CD4-positive, alpha-beta T cell treated with Interleukin-4 for 1 hour (primary cell): ENCODE measurements at regions not wholly inside any gene's neighbourhood (a gene's known extent, or its start where the extent isn't known, plus 50 kb on each side); places are given as distances from the start of the nearest gene placed in this dataset.

Source experiments
- DNase-seq, 2 donors: peaks; one replicate each; pipeline ENCODE4 v3.0.0-alpha.2; 2020 to 2022

DNA sequence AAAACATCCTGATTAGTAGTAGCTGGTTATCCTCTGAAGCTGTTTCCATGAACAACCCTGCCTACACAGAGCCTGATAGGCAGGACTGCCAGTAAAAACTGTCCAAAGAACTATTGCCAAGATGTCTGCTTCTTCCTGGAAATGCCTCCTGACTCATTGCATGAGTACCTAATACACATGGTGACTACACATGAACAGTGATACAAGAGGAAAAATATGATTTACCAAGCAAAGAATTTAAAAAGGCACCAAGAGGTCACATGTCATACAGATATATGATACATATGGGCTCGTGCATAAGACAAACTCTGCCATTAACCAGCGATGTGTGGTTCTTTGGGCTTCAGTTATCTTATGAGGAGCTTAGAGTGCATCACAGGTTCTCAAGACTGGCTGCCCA is 552.3 kb downstream of the SLC16A7 start:
- DNase-seq, result no peak

GRCh38 chr12:60148831-60149230 is 553.0 kb downstream of the SLC16A7 start:
- DNase-seq, result no peak

GRCh38 chr12:60152756-60153155 is 556.9 kb downstream of the SLC16A7 start:
- DNase-seq, result no peak

- no peak for DNase-seq
Observed at GRCh38 chr12:60159761-60160160, 563.9 kb downstream of the SLC16A7 start.

DNA sequence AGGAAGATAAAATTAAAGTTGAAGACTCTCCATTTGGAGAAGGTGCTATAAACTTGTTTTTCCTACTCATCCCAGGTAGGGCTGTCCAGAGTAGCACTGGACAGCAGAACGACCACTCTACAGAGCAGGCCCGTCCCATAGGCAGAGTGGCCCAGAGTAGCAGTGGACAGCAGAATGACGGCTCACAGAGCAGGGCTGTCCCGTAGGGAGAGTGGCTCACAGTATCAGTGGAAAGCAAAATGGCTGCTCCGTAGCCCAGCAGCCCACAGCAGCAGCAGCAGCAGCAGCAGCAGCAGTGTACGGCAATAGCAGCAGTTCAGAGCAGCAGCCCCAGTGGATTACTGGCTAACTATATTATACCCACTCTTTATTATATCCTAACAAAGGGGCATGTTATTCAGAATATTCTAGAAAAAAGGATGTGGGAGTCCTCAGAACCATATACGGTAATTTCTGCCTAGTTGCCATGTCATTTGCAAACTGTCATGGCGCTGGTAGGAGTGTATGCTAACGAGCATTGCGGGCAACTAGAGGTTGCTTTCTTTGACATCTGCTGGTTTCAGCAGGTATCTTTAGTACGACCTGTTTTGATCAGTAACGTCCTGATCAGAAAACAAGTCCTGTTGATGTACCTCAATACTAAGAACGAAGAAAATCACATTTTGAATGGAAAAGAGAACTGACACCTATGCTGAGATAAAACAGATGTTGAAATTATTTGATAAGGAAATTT is 567.3 kb downstream of the SLC16A7 start:
- no peak for DNase-seq

DNA sequence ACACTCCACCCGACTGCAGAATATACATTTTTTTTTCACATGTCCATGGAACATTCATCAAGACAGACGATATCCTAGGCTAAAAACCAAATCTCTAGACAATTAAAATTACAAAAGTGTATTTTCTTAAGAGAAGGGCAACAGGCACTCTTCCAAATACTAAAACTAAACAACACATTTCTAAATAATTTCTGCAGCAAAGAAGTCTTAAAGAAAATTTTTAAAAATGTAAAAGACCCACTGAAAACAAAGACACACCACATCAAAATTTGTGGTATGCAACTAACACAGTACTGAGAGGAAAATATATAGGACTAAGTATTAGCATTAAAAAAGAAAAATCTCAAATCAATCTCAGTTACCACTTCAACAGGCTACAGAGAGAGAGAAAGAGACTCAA is 570.0 kb downstream of the SLC16A7 start:
- no peak for DNase-seq

- DNase-seq, result no peak
Observed at GRCh38 chr12:60168441-60168840, 572.6 kb downstream of the SLC16A7 start.

DNA sequence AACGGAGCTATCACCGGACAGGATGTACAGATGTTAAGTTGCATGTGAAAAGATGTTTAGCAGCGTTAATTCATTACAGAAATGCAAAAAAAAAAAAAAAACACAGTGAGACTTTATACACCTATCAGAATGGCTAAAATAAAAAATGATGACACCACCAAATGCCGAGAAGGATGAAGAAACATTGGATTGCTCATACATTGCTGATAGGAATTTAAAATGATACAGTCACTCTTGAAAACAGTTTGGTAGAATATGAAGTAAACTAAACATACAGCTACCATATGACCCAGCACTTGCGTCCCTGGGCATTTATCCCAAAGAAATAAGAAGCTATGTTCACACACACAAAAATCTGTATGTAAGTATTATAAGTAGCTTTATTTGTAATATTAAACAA is 574.1 kb downstream of the SLC16A7 start:
- DNase-seq, result no peak

- DNase-seq, result no peak
Observed at GRCh38 chr12:60172266-60173211, 576.7 kb downstream of the SLC16A7 start.

DNA sequence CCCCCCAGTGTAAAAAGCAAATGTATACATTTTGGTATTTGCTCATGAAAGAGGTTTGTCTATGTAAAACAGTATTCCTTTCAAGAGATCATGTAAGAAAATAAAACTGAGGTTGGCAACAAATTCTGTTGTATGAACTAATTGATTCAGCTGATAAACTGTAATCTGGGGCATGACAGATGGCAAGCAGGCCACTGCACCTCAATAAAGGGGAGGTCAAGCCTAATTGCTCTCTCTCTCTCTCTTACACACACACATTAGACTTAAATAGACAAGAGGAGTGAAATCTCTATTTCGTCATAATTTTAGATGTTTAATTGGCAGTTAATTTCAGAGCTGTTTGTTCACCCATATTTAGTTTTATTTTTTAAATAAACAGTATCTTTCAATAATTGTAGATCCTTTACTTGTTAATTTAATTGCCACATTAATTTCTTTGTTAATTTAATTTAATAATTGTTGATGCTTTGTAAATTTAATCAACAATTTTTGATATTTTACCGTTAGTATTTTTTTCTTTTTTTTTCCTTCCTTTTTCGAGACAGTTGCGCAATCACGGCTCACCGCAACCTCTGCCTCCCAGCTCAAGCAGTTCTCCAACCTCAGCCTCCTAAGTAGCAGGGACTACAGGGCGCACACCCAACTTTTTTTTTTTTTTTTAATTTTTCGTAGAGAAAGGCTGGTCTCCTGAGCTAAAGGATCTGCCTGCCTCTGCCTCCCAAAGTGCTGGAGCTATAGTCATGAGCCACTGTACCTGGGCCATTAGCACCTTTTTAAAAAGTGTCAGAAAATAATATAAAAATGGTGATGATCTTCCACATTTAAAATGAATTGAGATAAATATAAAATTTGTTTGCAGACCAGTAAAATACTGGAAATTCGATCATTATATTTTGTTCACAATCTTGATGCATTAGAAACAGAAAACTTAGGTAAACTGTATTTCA is 577.7 kb downstream of the SLC16A7 start:
- DNase-seq, result no peak

DNA sequence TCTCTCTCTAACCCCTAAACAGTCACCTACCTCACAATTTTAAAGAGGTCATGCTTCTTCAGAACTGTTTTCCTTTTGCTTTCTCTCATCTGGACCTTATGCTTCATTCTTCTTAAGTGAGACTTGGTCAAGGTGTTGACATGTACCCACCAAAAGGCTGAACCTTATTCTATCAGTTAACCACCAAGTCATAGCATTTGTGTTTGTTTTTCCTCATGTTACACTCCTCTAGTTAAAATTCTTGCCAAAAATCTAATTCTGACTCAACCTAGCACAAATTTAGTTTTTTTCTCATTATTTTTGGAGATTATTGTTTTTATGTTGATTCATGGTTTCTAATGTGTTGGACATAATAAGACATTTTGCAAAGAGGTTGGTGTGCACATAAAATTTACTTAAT is 578.6 kb downstream of the SLC16A7 start:
- DNase-seq, result no peak

DNA sequence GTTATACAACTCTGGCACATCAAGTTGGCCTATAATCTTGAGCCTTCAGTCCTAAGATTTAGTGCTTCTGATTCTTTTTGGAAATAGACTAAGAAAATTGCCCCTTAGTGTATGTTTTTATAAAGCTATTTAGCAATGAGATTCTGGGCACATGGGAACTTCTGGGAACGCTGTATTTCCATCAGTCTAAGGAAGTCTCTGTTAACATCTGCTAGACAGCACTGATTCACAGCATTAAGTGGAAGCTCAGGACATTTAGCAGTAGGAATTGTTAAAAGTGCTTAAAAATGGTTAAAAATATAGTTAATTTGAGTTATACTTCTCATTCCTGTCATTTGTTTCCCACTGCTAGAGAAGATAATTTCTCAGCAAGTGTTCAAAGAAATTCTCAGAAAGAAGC is 579.1 kb downstream of the SLC16A7 start:
- no peak for DNase-seq

DNA sequence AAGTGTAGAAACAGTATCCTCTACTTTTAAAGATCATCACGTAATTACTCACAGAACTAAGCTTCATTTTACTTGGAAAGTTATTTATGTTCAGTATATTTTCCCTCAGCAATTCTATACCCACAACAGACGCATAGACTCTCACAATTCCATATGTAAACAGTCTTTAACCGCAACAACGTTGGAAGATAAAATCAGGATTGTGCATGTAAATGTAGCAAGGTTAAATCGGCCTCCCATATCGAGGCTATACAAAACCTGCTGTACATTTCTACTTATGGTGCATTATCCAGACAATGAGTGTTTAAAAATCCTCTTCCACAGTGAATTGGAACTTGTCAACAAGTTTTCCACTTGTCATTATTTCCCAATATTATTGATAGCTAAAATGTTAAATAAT is 581.1 kb downstream of the SLC16A7 start:
- no peak for DNase-seq

DNA sequence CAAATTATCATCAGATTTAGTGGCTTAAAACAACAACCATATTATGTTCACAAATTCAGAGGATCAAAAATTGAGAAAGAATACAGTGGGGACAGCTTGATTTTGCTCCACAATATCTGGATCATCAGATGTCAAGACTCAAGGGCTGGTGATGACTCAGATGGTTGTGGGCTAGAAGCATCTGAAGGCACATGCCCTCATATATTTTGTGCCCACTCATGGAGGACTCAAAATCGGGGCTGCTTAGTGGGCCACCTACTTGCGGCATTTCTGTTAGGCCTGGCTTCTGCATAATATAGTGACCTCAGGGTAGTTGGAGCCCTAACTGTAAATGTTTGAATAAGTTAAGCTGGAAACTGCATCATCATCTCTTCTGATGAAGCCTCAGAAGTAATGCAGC is 584.5 kb downstream of the SLC16A7 start:
- no peak for DNase-seq

GRCh38 chr12:60182354-60182753 is 586.5 kb downstream of the SLC16A7 start:
- no peak for DNase-seq

DNA sequence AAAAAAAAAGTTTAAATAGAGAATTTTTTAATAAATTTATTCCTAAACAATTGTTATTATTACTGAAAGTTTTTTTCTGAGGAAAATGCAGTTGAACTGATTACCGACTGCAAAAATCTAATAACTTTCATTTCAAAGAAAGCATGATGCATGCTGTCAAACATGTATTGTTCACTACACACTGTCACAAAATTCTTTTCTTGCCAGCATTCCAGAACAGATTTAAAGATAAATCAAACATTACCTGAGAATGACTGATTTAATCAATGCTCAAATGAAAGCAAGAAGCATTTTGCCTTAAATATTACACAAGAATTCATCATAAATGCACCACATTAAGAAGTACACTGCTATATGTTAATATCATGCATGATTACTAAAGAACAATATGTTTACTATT is 588.3 kb downstream of the SLC16A7 start:
- no peak for DNase-seq

DNA sequence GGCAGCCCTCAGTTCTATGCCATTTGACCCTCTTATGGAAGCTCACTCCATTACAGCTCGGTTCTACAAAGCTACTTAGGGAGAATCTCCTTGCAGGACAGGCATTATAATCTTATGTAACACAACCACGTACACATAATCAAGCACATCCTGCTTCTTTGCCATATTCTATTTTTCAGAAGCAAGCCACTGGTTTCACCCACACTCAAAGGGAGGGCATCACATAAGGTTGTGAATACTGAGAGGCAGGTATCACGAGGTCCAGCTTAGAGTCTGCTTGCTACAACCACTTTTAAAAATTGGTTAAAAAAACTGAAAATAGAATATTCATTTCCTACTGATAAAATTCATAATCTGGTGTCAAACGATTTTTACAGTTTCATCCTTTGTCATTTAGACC is 589.2 kb downstream of the SLC16A7 start:
- no peak for DNase-seq

- no peak for DNase-seq
Observed at GRCh38 chr12:60191271-60191670, 595.4 kb downstream of the SLC16A7 start.

DNA sequence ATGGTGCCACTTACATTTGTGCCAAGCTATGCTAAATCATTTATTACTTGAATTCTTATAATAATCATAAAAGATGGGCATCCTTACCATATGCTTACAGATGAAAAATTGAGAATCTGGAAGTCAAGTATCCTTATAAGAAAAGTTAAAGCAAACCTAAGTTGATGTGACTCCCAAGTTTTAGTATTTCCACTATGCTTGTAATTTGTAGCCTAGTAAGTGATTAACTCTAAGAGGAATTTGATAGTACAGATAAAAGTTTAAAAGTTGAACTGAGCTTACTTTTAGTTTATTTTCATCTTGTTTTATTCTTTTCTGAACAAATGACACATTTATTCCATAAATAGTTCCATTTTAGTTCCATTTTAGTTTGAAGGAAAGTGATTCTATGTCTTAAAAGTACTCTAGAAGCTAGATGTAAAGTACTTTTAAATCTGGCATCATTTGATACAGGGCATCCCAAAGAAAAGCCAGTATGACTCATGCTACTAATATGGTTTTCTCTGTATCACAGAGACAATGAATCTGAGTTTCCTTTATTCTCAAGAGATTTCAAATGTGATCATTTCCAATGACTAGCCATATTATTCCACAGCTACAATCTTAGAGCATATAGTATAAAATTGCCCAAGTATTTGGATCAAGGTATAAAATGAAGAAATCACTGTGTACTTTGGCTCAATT is 596.0 kb downstream of the SLC16A7 start:
- no peak for DNase-seq

- no peak for DNase-seq
Observed at GRCh38 chr12:60194678-60195077, 598.8 kb downstream of the SLC16A7 start.

- DNase-seq, result no peak
Observed at GRCh38 chr12:60195483-60195882, 599.7 kb downstream of the SLC16A7 start.

DNA sequence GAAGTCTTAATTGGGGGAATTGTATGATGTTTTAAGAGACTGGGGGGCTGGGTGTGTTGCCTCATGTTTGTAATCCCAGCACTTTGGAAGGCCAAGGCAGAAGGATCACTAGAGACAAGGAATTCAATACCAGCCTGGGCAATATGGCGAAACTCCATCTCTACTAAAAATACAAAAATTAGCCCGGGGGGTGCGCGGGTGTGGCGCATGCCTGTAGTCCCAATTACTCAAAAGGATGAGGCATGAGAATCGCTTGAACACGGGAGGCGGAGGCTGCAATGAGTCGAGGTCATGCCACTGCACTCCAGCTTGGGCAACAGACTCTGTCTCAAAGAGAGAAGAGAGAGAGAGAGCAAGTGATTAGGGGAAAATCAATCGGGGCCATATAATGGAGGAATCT is 600.5 kb downstream of the SLC16A7 start:
- no peak for DNase-seq
